Activated T-cell treated with anti-CD3 and anti-CD28 coated beads, Interleukin-2, amount 50 U/mL, for 48 hours (primary cell): ENCODE measurements at regions not wholly inside any gene's neighbourhood (a gene's known extent, or its start where the extent isn't known, plus 50 kb on each side); places are given as distances from the start of the nearest gene placed in this dataset.

Experiments
- DNase-seq, 2 experiments: peaks; one replicate each; pipeline ENCODE4 v3.0.0-alpha.2; 2020

GRCh38 chr20:39109933-39110818 is 148.0 kb downstream of the DHX35 start:
- no peak for DNase-seq

DNA sequence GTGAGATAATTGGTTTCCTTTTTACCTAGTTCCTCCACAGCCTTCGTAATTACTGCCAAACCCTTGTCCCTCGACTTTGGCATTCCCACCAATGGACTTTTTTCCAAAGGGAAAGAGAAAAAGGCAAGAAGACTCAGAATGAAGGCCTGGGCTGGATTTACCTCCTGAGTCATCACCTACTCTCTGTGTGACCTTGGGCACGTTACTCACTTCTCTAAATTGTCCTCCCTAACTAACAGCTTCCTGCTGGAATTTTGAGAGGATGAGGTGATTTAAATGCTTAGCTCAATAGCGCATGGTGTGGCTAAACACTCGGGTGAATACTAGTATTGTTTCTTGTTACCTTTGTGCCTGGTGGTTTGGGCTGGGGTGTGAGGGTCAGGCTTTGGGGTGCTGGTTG is 146.6 kb downstream of the DHX35 start:
- DNase-seq: no peak

DNA sequence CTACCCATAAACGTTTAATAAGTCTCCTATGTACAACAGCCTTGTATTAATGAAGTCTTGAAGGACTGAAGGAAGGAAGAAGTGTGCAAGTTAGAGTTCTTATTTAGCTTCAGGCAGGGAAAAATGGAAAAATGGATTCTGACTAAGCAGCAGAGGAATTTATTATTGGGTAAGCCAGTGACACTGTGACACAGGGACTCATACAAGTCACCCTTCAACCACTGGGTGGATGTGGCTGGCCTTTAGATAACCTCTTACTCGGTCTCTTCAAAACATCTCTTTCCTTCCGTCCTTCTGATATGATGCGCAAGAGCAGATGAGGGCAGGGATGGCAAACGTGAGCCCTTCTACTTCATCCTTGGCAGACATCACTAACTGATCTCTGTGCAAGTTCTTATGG is 145.6 kb downstream of the DHX35 start:
- DNase-seq: no peak

- no peak for DNase-seq
These were observed 144.6 kb downstream of the DHX35 start for GRCh38 chr20:39106791-39107190.

DNA sequence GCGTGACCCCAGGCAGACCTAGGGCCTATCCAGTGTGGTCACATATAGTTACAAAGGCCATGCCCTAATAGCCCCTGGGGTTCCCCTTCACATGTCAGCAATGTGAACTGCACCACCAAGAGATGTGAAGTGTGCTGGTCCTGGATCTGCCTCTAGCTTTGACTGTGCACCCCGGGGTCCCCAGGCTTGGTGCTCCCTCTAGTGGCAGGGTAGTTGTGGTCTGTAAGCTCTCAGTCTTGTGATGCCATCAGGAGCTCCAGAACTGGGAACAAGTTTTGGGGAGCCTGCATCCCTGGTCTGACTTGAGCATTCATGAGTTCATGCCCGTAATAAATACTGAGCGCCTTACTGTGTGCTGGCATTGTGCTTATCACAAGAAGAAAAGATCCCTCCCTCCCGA is 143.4 kb downstream of the DHX35 start:
- DNase-seq: no peak

GRCh38 chr20:39103732-39104131 is 141.6 kb downstream of the DHX35 start:
- no peak for DNase-seq

GRCh38 chr20:39103305-39103704 is 141.2 kb downstream of the DHX35 start:
- DNase-seq: no peak

- DNase-seq: no peak
These were observed 139.8 kb downstream of the DHX35 start for GRCh38 chr20:39101895-39102294.

GRCh38 chr20:39100691-39101090 is 138.5 kb downstream of the DHX35 start:
- DNase-seq: no peak

DNA sequence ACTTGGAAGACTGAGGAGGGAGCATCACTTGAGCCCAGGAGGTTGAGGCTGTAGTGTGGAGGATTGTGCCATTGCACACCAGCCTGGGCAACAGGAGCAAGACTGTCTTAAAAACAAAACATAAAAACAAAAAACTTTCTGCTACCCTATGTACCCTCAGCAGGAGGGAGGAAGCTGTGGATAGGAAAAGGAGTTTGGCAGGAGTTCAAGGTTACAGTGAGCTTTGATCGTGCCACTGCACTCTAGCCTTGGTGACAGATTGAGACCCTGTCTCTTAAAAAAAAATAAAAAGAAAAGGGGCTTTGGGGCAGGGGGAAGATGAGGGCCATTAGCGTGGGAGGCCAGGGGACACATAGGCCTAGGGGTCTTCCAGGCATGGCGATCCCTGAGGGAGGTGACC is 135.7 kb downstream of the DHX35 start:
- no peak for DNase-seq

DNA sequence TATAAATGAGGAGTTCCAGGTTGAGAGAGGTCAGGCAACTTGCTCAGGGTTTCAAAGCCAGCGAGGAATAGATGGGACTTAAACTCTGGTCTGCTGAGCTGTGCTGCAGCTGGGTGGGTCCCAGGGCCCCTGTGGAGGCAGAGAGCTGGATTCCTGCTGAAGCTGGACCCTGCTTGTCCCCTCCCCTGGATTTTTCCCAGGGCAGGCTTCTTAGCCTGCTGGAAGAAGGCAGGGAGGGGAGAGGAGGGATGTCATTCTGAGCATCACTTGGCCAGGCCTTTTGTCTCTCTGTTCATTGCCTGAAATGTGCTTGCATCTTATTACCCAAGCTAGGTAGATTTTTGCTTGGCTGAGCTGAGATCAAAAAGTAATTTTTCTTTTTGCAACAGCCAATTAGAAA is 133.7 kb downstream of the DHX35 start:
- DNase-seq: no peak

- DNase-seq: no peak
These were observed 132.2 kb downstream of the DHX35 start for GRCh38 chr20:39094391-39094790.

DNA sequence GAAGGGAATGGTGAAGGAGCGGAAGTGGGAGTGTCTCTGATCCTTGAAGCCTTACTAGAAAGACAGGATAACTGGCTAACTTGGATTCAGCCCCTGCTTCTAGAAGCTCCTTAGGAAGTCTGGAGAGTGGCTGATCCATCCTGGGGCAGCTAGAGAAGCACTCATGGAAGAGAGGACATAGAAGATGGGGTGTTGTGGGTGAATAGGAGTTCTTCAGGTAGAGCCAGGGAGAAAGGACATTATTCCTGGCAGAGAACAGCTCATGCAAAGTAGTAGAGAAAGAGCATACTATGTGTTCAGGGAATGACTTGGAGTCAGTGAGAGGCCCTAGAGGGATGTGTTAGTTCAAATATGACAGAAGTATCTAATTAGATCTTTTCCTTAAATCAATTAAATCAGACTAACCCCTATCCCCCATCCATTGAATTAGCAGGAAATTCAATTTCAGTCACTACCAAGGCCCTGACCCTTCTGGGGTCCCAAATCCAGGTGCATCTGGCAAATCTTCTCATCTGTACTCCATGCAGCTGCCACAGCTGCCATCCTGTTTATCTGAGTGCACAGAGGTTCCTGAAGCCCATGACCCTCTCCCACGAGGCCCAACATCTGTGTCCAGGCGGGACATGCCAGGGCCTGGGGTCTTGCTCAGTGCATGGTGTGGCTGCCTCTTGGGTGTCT is 130.7 kb downstream of the DHX35 start:
- no peak for DNase-seq

GRCh38 chr20:39090906-39091305 is 128.8 kb downstream of the DHX35 start:
- no peak for DNase-seq

DNA sequence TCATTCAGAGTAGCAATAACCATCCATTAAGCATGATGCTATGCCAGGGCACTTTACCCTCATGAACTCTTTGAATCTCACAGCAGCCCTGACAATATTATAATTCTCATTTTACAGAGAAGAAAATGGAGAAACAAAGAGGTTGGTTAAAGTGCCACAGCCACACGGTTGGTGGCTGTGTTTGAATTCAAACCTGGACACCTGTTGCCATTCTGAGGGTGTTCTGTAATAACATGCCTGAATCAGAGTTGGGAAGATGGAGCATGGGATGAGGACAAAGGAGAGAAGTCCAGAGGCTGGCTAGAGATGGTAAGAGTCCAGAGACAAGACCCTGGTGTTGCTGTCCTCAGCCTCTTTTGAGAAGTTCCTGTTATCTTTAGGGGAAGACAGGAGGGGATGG is 127.7 kb downstream of the DHX35 start:
- no peak for DNase-seq
